Rectal smooth muscle tissue (tissue), 1 donor: ENCODE measurements at regions not wholly inside any gene's neighbourhood (a gene's known extent, or its start where the extent isn't known, plus 50 kb on each side); places are given as distances from the start of the nearest gene placed in this dataset.

ENCODE experiments used
- H3K27ac ChIP-seq: one replicate; pipeline ENCODE4 v1.7.0; 2013; ENCODE audit warnings: low read depth, low read length, inconsistent platforms
- H3K27me3 ChIP-seq: one replicate; pipeline ENCODE4 v1.7.0; 2013; ENCODE audit warnings: low read length; ENCODE audit not compliant: control insufficient read depth, insufficient read depth
- H3K36me3 ChIP-seq: one replicate; pipeline ENCODE4 v1.7.0; 2013; ENCODE audit warnings: low read length; ENCODE audit not compliant: control insufficient read depth, insufficient read depth
- H3K4me1 ChIP-seq: one replicate; pipeline ENCODE4 v1.7.0; 2013; ENCODE audit warnings: low read length; ENCODE audit not compliant: control insufficient read depth, insufficient read depth
- H3K4me3 ChIP-seq: one replicate; pipeline ENCODE4 v1.7.0; 2013; ENCODE audit warnings: low read length
- H3K9ac ChIP-seq: one replicate; pipeline ENCODE4 v1.7.0; 2013; ENCODE audit warnings: low read length

GRCh38 chr7:159200421-159200820 lies 55.8 kb upstream of the VIPR2 start:
- no peak overlapping the region for H3K9ac ChIP-seq
- H3K4me3 ChIP-seq = no peak overlapping the region
- no peaks in the 10 kb centered on the region for H3K36me3 ChIP-seq
- no peak overlapping the region for H3K27ac ChIP-seq
- H3K4me1 ChIP-seq = no peaks in the 10 kb centered on the region
- no peaks in the 10 kb centered on the region for H3K27me3 ChIP-seq

GRCh38 chr7:159198016-159198724 lies 53.5 kb upstream of the VIPR2 start:
- H3K27ac ChIP-seq = no peak overlapping the region

GRCh38 chr7:159197066-159197975 lies 52.7 kb upstream of the VIPR2 start:
- H3K36me3 ChIP-seq = no peaks in the 10 kb centered on the region
- no peaks in the 10 kb centered on the region for H3K27me3 ChIP-seq
- no peak overlapping the region for H3K9ac ChIP-seq
- H3K4me1 ChIP-seq = peaks cover 2% of the 10 kb centered on the region
- no peak overlapping the region for H3K27ac ChIP-seq
- no peak overlapping the region for H3K4me3 ChIP-seq

More at GRCh38 chr7:159198016-159198724, 53.5 kb upstream of the VIPR2 start:
- no peaks in the 10 kb centered on the region for H3K36me3 ChIP-seq
- H3K4me3 ChIP-seq = no peak overlapping the region
- no peaks in the 10 kb centered on the region for H3K4me1 ChIP-seq
- no peaks in the 10 kb centered on the region for H3K27me3 ChIP-seq
- no peak overlapping the region for H3K9ac ChIP-seq

- no peak overlapping the region for H3K9ac ChIP-seq
- H3K27me3 ChIP-seq = no peaks in the 10 kb centered on the region
- no peaks in the 10 kb centered on the region for H3K36me3 ChIP-seq
- no peak overlapping the region for H3K4me3 ChIP-seq
- H3K27ac ChIP-seq = no peak overlapping the region
- peaks cover 2% of the 10 kb centered on the region for H3K4me1 ChIP-seq
These were observed 51.9 kb upstream of the VIPR2 start for GRCh38 chr7:159196584-159196983.

- H3K27ac ChIP-seq = no peak overlapping the region
These were observed 51.3 kb upstream of the VIPR2 start for GRCh38 chr7:159195946-159196345.

More at GRCh38 chr7:159195946-159196345, 51.3 kb upstream of the VIPR2 start:
- Histone ChIP-seq H3K9ac (no peak overlapping the region), H3K27me3 (no peaks in the 10 kb centered on the region), H3K4me1 (peaks cover 2% of the 10 kb centered on the region), H3K36me3 (no peaks in the 10 kb centered on the region), H3K4me3 (no peak overlapping the region)
